K562 (cell line): ENCODE measurements at regions not wholly inside any gene's neighbourhood (a gene's known extent, or its start where the extent isn't known, plus 50 kb on each side); places are given as distances from the start of the nearest gene placed in this dataset.

Source experiments
- CAMTA2 ChIP-seq: fragments of 250-450 bp; sonication (Bioruptor Pico); conservative IDR thresholded peaks from 2 replicates; pipeline ENCODE4 v1.5.1; 2022
- CBFB ChIP-seq: sonication (generic); formaldehyde crosslinking; IDR thresholded peaks from 2 replicates; pipeline ENCODE4 v1.4.0; 2020; ENCODE audit warnings: mild to moderate bottlenecking, missing genetic modification reagents
- CTCF ChIP-seq, 3 experiments: IDR thresholded peaks in 2 of 3; conservative IDR thresholded peaks in 1 of 3; 2 replicates each; pipeline ENCODE4 v1.5.1; 2011 to 2012; ENCODE audit warnings: low read length in 3 of 3, mild to moderate bottlenecking in 3 of 3, control low read depth in 2 of 3, improper control_type of control experiment in 1 of 3, inconsistent platforms in 1 of 3, low read depth in 1 of 3, mixed read lengths in 1 of 3, moderate library complexity in 1 of 3; ENCODE audit not compliant: insufficient read depth in 2 of 3
- MAFK ChIP-seq: IDR thresholded peaks from 2 replicates; pipeline ENCODE4 v1.6.1; 2011; ENCODE audit warnings: low read length, improper control_type of control experiment
- PHB ChIP-seq: fragments of 250-450 bp; sonication (Bioruptor Pico); IDR thresholded peaks from 2 replicates; pipeline ENCODE4 v1.5.0; 2021
- POLR2A ChIP-seq: fragments of 450-650 bp; conservative IDR thresholded peaks from 2 replicates; pipeline ENCODE4 v1.6.1; 2016
- POLR2AphosphoS5 ChIP-seq: IDR thresholded peaks from 2 replicates; pipeline ENCODE4 v1.6.1; 2011; ENCODE audit warnings: mild to moderate bottlenecking, low read depth, low read length, moderate library complexity; ENCODE audit not compliant: control insufficient read depth, insufficient read depth
- POU5F1 ChIP-seq: fragments of 150-350 bp; IDR thresholded peaks from 2 replicates; pipeline ENCODE4 v1.6.1; 2014; ENCODE audit warnings: borderline replicate concordance, low read length, low read depth, mild to moderate bottlenecking; ENCODE audit not compliant: partially characterized antibody
- ZKSCAN1 ChIP-seq: fragments of 150-350 bp; IDR thresholded peaks from 2 replicates; pipeline ENCODE4 v1.6.1; 2016; ENCODE audit warnings: low read depth, low read length
- ZNF174 ChIP-seq: fragments of 250-450 bp; sonication (Bioruptor Pico); IDR thresholded peaks from 2 replicates; pipeline ENCODE4 v1.4.0; 2020; ENCODE audit warnings: mild to moderate bottlenecking
- ZNF512 ChIP-seq: IDR thresholded peaks from 2 replicates; pipeline ENCODE4 v1.6.1; 2016; ENCODE audit warnings: missing genetic modification characterization, missing compliant biosample characterization
- ZNF589 ChIP-seq: fragments of 200-800 bp; sonication (Bioruptor generic); IDR thresholded peaks from 2 replicates; pipeline ENCODE4 v1.6.1; 2016; ENCODE audit warnings: low read depth, missing genetic modification characterization, missing compliant biosample characterization

GRCh38 chr4:127204322-127204721 lies 428.4 kb upstream of the INTU start:
- TF ChIP-seq POU5F1: no peak
- no peak for TF ChIP-seq ZNF174 (CRISPR knock-in tag)
- no peak for TF ChIP-seq MAFK
- TF ChIP-seq ZKSCAN1: no peak
- no peak for TF ChIP-seq PHB
- no peak for TF ChIP-seq CAMTA2 (CRISPR knock-in tag)
- TF ChIP-seq POLR2A: no peak
- no peak for TF ChIP-seq CBFB (CRISPR knock-in tag)
- TF ChIP-seq POLR2AphosphoS5: no peak
- no peak for TF ChIP-seq CTCF (IDR thresholded peaks at IDR 0.05 in 2 of 3, conservative IDR thresholded peaks at IDR 0.05 in 1 of 3; ENCODE audit: insufficient read depth in 2 of 3, low read depth in 1 of 3, low read length in 3 of 3)
- TF ChIP-seq ZNF589 (CRISPR knock-in tag): no peak
- no peak for TF ChIP-seq ZNF512 (tag)
